Left ventricle myocardium inferior (tissue), 1 donor: ENCODE measurements at regions not wholly inside any gene's neighbourhood (a gene's known extent, or its start where the extent isn't known, plus 50 kb on each side); places are given as distances from the start of the nearest gene placed in this dataset.

ENCODE experiments used
- DNase-seq: peaks from one replicate; pipeline ENCODE4 v3.0.0-alpha.2; 2020
- H3K27ac ChIP-seq: fragments of 200-600 bp; replicated peaks from 2 replicates; pipeline ENCODE4 v1.8.0; 2021
- H3K27me3 ChIP-seq: fragments of 200-600 bp; 2 replicates; pipeline ENCODE4 v1.8.0; 2021; ENCODE audit warnings: low read depth
- H3K36me3 ChIP-seq: fragments of 200-600 bp; 2 replicates; pipeline ENCODE4 v1.8.0; 2021
- H3K4me1 ChIP-seq: fragments of 200-600 bp; 2 replicates; pipeline ENCODE4 v1.8.0; 2021
- H3K4me3 ChIP-seq: fragments of 200-600 bp; 2 replicates; pipeline ENCODE4 v1.8.0; 2021; ENCODE audit warnings: mild to moderate bottlenecking, moderate library complexity
- H3K9me3 ChIP-seq: fragments of 200-600 bp; replicated peaks from 2 replicates; pipeline ENCODE4 v1.8.0; 2021
- CTCF ChIP-seq: fragments of 200-600 bp; IDR thresholded peaks from 2 replicates; pipeline ENCODE4 v1.8.0; 2021; ENCODE audit warnings: antibody characterized with exemption, mild to moderate bottlenecking, borderline replicate concordance
- intact Hi-C: fragments of 100-400 bp; cut with micrococcal nuclease; formaldehyde crosslinking; loops from one replicate; pipeline ENCODE4 v1.11.0; 2022
- donor health status: DM: no; HTN: yes; CAD: no; lungs with severe emphysema.

- intact Hi-C loops, result no loop called here
- peaks cover 6% of the 10 kb centered on the region for H3K27me3 ChIP-seq
- H3K4me1 ChIP-seq, result no peaks in the 10 kb centered on the region
- no peak for DNase-seq
- TF ChIP-seq CTCF, result no peak
- H3K27ac ChIP-seq, result no peak overlapping the region
- H3K9me3 ChIP-seq, result peaks cover 1% of the 10 kb centered on the region
- H3K36me3 ChIP-seq, result no peaks in the 10 kb centered on the region
- no peak overlapping the region for H3K4me3 ChIP-seq
Observed at GRCh38 chr5:147037515-147038205, 159.1 kb upstream of the PPP2R2B start.

GRCh38 chr5:147040856-147041255, 162.3 kb upstream of the PPP2R2B start:
- Histone ChIP-seq H3K4me3 (no peak overlapping the region), H3K27ac (no peak overlapping the region), H3K4me1 (no peaks in the 10 kb centered on the region), H3K36me3 (no peaks in the 10 kb centered on the region), H3K27me3 (peaks cover 25% of the 10 kb centered on the region), H3K9me3 (no peaks in the 10 kb centered on the region)
- TF ChIP-seq CTCF, result no peak
- intact Hi-C loops, result no loop called here
- no peak for DNase-seq

- no peaks in the 10 kb centered on the region for H3K9me3 ChIP-seq
- DNase-seq, result no peak
Observed at GRCh38 chr5:147044572-147045273, 166.2 kb upstream of the PPP2R2B start.

GRCh38 chr5:147045290-147045689, 166.7 kb upstream of the PPP2R2B start:
- no peak for DNase-seq
- no peak for TF ChIP-seq CTCF
- H3K9me3 ChIP-seq, result no peaks in the 10 kb centered on the region
- intact Hi-C loops, result no loop called here
- H3K27ac ChIP-seq, result no peak overlapping the region
- H3K27me3 ChIP-seq, result peaks cover 30% of the 10 kb centered on the region
- H3K4me1 ChIP-seq, result no peaks in the 10 kb centered on the region
- no peaks in the 10 kb centered on the region for H3K36me3 ChIP-seq
- H3K4me3 ChIP-seq, result no peak overlapping the region

More at GRCh38 chr5:147044572-147045273, 166.2 kb upstream of the PPP2R2B start:
- Histone ChIP-seq H3K27ac (no peak overlapping the region), H3K27me3 (peaks cover 30% of the 10 kb centered on the region), H3K36me3 (no peaks in the 10 kb centered on the region), H3K4me1 (no peaks in the 10 kb centered on the region), H3K4me3 (no peak overlapping the region)
- intact Hi-C loops, result no loop called here
- no peak for TF ChIP-seq CTCF

GRCh38 chr5:147046281-147046680, 167.7 kb upstream of the PPP2R2B start:
- Histone ChIP-seq H3K27ac (no peak overlapping the region), H3K27me3 (peaks cover 30% of the 10 kb centered on the region), H3K36me3 (no peaks in the 10 kb centered on the region), H3K9me3 (no peaks in the 10 kb centered on the region), H3K4me1 (no peaks in the 10 kb centered on the region), H3K4me3 (no peak overlapping the region)
- intact Hi-C loops, result no loop called here
- DNase-seq, result no peak
- no peak for TF ChIP-seq CTCF
